ENCODE measurements at regions not wholly inside any gene's neighbourhood (a gene's known extent, or its start where the extent isn't known, plus 50 kb on each side); places are given as distances from the start of the nearest gene placed in this dataset.

DNA sequence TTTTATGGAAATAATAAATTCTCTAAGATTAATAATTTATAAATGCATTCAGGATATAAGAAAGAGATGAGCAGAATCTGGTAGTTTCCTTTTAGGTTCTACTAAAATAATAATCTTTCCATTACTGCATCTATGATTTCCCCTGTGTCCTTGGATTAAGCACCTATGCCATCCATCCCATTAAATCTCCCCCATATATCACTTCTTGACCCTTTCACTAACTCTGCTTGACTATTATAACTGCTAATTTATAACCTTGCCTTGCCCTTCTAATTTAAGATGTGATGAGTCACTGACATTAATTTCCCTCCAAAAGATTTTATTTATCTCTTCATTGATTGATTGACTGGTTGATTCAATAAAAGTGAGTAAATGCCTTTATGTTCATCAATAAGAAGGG lies 348.3 kb upstream of the LRATD1 start:
- no peak overlapping the region for H3K27ac ChIP-seq
- no peak overlapping the region for H3K4me3 ChIP-seq
- no peaks in the 10 kb centered on the region for H3K4me1 ChIP-seq
- no peaks in the 10 kb centered on the region for H3K27me3 ChIP-seq
- TF ChIP-seq, protein P1, sequence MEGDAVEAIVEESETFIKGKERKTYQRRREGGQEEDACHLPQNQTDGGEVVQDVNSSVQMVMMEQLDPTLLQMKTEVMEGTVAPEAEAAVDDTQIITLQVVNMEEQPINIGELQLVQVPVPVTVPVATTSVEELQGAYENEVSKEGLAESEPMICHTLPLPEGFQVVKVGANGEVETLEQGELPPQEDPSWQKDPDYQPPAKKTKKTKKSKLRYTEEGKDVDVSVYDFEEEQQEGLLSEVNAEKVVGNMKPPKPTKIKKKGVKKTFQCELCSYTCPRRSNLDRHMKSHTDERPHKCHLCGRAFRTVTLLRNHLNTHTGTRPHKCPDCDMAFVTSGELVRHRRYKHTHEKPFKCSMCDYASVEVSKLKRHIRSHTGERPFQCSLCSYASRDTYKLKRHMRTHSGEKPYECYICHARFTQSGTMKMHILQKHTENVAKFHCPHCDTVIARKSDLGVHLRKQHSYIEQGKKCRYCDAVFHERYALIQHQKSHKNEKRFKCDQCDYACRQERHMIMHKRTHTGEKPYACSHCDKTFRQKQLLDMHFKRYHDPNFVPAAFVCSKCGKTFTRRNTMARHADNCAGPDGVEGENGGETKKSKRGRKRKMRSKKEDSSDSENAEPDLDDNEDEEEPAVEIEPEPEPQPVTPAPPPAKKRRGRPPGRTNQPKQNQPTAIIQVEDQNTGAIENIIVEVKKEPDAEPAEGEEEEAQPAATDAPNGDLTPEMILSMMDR (IDR thresholded peaks at IDR 0.05), result no peak
- no peak for TF ChIP-seq POLR2A (IDR thresholded peaks at IDR 0.05)
- TF ChIP-seq EP300 (IDR thresholded peaks at IDR 0.05), result no peak
- H3K36me3 ChIP-seq, result no peaks in the 10 kb centered on the region
- no peaks in the 10 kb centered on the region for H3K9me3 ChIP-seq
- no peak for DNase-seq (ENCODE audit: low spot score in 2 of 2)

DNA sequence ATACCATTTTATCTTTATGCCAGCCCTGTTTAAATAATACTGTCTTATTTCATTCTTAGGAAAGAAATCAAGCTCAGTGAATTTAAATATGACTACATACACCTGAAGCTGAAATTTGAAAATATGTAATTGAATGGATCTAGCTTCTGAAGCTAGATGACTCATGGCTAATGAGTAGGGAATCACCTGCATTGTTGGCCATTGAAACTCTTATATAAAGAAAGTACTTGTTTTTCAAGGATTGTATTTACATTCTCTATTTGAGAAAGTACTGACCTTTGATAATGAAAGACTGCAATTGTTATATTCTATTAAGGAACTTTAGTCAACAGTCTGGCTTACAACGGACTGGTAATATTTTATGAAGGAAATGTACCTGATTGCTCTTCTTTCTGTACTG lies 346.7 kb upstream of the LRATD1 start:
- Histone ChIP-seq H3K4me1 (no peaks in the 10 kb centered on the region), H3K9me3 (no peaks in the 10 kb centered on the region), H3K27ac (no peak overlapping the region), H3K36me3 (no peaks in the 10 kb centered on the region), H3K4me3 (no peak overlapping the region), H3K27me3 (no peaks in the 10 kb centered on the region)
- no peak for DNase-seq (ENCODE audit: low spot score in 2 of 2)
- no peak for TF ChIP-seq EP300 (IDR thresholded peaks at IDR 0.05)
- TF ChIP-seq, protein P1 (IDR thresholded peaks at IDR 0.05), result no peak
- WGBS, 2 donors, result 46 to 52% methylated on average over 1 of the region's 1 CpG

DNA sequence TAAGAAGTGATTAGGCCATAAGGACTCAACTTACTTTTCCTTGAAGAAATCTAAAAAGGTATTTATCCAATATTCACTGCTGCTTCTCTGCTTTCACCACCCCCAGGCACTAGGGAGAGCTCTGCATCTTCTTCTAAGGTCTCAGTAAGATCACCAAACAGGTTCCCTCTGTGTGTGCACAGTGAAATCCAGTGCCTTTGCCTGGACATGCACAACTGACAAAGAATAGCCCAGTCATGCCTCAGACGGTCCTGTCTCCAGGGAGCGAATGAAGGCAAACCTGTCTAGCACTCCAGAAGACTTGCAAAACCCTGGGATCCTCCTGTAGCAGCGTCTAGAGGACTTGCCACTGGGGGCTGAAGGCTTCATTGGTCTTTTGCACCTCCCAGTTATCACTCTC lies 344.5 kb upstream of the LRATD1 start:
- DNase-seq (ENCODE audit: low spot score in 2 of 2), result no peak

DNA sequence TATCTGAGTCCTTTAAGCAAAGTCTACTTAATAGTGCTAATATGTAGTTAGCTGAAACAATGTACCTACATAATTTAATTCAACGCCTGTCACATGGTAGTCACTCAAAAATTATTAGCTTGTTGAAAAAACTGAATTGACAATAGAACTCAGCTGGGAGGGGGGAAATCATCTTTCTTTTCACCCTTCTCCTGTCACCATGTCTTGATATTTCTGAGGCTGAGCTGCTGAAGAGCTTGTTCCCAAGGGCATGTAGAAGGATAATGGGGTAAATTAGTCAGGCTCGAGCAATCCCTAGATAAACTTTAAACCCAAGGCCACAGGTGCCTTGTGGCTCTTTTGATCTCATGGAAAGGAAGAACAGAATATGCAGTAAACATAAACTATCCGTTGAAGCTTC lies 339.6 kb upstream of the LRATD1 start:
- TF ChIP-seq POLR2A (IDR thresholded peaks at IDR 0.05), result no peak
- TF ChIP-seq, protein P1 (IDR thresholded peaks at IDR 0.05), result no peak
- TF ChIP-seq EP300 (IDR thresholded peaks at IDR 0.05), result no peak
- Histone ChIP-seq H3K9me3 (no peaks in the 10 kb centered on the region), H3K36me3 (no peaks in the 10 kb centered on the region), H3K4me1 (no peaks in the 10 kb centered on the region), H3K27ac (no peak overlapping the region), H3K27me3 (no peaks in the 10 kb centered on the region), H3K4me3 (no peak overlapping the region)
- 31 to 34% methylated on average over 3 of the region's 3 CpGs for WGBS, 2 donors
- DNase-seq (ENCODE audit: low spot score in 2 of 2), result no peak

More for the DNA sequence above, 344.5 kb upstream of the LRATD1 start:
- Histone ChIP-seq H3K4me1 (no peaks in the 10 kb centered on the region), H3K9me3 (no peaks in the 10 kb centered on the region), H3K36me3 (no peaks in the 10 kb centered on the region), H3K27ac (no peak overlapping the region), H3K4me3 (no peak overlapping the region), H3K27me3 (no peaks in the 10 kb centered on the region)
- TF ChIP-seq, protein P1 (IDR thresholded peaks at IDR 0.05), result no peak
- TF ChIP-seq POLR2A (IDR thresholded peaks at IDR 0.05) (no peak), EP300 (IDR thresholded peaks at IDR 0.05) (no peak)
- 73 to 91% methylated on average over 3 of the region's 3 CpGs for WGBS, 2 donors

DNA sequence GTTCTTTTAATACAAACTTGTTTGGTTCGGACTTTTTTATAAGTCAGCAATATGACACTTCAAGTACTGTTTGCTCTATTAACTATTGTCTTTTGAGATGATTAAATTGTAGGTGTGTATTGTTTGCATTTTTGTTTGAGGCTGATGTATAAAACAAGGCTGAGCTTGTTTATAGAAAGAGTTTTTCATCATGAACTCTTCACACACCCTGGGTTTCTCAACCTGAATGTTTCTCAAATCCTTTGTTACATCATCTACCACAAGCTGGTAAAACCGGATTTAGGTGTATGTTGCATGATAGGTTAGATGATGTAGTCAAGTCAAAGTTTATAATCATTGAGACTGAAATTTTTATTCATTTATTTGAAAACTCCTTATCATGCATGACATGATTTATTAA lies 335.2 kb upstream of the LRATD1 start:
- Histone ChIP-seq H3K4me1 (no peaks in the 10 kb centered on the region), H3K36me3 (no peaks in the 10 kb centered on the region), H3K9me3 (no peaks in the 10 kb centered on the region), H3K27ac (no peak overlapping the region), H3K4me3 (no peak overlapping the region), H3K27me3 (no peaks in the 10 kb centered on the region)
- TF ChIP-seq EP300 (IDR thresholded peaks at IDR 0.05) (no peak), POLR2A (IDR thresholded peaks at IDR 0.05) (no peak)
- TF ChIP-seq, protein P1 (IDR thresholded peaks at IDR 0.05), result no peak
- WGBS, 2 donors, result 88 to 95% methylated on average over 2 of the region's 2 CpGs
- DNase-seq (ENCODE audit: low spot score in 2 of 2), result no peak

Measured in tibial nerve (tissue), 4 donors.